ENCODE measurements at regions not wholly inside any gene's neighbourhood (a gene's known extent, or its start where the extent isn't known, plus 50 kb on each side); places are given as distances from the start of the nearest gene placed in this dataset.

- no peak for DNase-seq (ENCODE audit: low spot score)
Observed at GRCh38 chr1:60591583-60591982, 490.8 kb upstream of the NFIA start.

DNA sequence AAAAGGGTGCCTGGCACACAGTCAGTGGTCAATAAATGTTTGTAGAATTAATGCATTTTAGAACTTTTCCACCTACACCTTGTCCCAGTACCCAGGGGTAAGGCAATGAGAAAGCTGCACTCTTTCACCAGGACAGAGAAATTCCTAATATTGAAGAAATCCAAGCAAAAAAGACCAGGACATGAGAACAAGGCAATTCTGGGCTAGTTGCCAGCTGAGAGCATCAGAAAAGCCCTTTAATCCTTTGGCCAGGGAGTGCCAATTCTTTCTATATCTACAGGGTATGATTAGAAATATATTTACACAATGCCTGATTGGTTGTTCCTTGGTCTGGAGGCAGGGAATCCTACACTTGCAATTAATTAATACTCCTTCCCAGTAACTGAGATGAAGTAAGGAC, 492.4 kb upstream of the NFIA start:
- DNase-seq (ENCODE audit: low spot score) = no peak

GRCh38 chr1:60589046-60589748, 493.2 kb upstream of the NFIA start:
- no peak for DNase-seq (ENCODE audit: low spot score)

GRCh38 chr1:60584371-60584770, 498.0 kb upstream of the NFIA start:
- DNase-seq (ENCODE audit: low spot score) = no peak

DNA sequence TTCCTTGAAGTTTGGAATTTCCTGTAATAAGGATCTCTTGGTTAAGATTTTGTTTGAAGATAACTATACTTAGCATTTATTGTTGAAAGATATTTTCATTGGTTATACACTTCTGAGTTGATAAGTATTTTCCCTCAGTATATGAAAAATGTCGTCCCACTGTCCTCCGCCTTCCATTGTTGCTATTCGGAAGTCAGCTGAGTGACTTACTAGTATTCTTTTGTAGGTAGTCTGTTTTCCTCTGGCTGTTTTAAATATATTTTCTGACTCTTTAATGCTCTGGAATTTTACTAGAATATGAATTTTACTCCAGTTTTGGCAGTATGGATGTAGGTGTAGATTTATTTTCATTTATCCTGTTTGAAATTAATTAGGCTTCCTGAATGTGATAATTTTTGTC, 498.7 kb upstream of the NFIA start:
- DNase-seq (ENCODE audit: low spot score) = no peak

GRCh38 chr1:60581455-60582220, 500.7 kb upstream of the NFIA start:
- no peak for DNase-seq (ENCODE audit: low spot score)

GRCh38 chr1:60577029-60577428, 503.5 kb upstream of the C1orf87 start:
- no peak for DNase-seq (ENCODE audit: low spot score)

DNA sequence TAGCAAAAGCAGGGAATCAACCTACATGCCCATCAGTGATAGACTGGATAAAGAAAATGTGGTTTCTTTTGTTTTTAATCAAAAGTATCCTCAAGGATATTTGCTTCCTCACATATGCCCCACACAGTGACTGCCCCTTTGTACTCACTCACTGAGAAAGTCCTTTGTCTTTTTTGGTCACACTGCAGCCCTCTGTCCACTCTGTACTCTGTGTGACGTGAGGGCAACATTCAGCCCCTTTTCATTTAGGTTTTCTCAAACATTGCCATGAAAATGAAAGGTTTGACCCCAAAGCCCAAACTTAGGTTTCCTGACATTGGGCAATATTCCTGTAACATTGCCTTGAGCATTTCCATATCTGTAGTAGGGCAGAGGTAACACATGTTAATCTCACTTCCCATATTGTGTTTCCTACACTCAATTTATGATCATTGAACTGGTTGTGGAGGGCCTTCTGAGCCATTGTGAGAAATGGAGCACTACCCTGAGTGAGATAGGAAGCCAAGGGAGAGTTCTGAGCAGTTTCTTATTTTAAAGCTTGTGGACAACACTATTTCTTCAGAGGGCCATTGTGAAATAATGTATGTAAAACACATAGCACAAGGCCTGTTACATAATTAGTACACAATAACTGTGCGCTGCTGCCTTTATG, 501.9 kb upstream of the C1orf87 start:
- DNase-seq (ENCODE audit: low spot score) = no peak

- DNase-seq (ENCODE audit: low spot score) = peak; percentile 50
Observed at GRCh38 chr1:60573726-60574409, 500.3 kb upstream of the C1orf87 start.

- DNase-seq (ENCODE audit: low spot score) = peak; percentile 8
Observed at GRCh38 chr1:60573121-60573520, 499.6 kb upstream of the C1orf87 start.

- no peak for DNase-seq (ENCODE audit: low spot score)
Observed at GRCh38 chr1:60572378-60572777, 498.8 kb upstream of the C1orf87 start.

- no peak for DNase-seq (ENCODE audit: low spot score)
Observed at GRCh38 chr1:60571811-60572210, 498.2 kb upstream of the C1orf87 start.

DNA sequence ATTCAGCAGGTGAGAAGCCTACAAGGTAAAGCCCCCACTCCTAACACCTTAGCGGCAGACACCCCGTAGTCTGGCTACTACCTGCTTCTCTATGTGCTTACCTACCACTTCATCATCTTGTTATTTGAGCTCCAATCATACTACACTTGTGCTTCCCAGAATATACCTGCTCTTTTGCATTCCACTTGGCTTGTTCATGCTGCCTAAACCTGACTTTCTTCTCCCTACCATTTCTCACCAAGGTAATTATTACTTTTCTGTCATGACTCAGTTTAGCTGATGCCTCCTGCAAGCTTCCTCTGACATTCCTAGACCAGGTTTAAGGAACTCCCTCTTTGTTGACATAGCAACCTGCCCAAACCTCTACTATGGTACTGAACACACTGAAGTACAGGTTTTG, 495.6 kb upstream of the C1orf87 start:
- DNase-seq (ENCODE audit: low spot score) = no peak

GRCh38 chr1:60567256-60567655, 493.7 kb upstream of the C1orf87 start:
- DNase-seq (ENCODE audit: low spot score) = no peak

DNA sequence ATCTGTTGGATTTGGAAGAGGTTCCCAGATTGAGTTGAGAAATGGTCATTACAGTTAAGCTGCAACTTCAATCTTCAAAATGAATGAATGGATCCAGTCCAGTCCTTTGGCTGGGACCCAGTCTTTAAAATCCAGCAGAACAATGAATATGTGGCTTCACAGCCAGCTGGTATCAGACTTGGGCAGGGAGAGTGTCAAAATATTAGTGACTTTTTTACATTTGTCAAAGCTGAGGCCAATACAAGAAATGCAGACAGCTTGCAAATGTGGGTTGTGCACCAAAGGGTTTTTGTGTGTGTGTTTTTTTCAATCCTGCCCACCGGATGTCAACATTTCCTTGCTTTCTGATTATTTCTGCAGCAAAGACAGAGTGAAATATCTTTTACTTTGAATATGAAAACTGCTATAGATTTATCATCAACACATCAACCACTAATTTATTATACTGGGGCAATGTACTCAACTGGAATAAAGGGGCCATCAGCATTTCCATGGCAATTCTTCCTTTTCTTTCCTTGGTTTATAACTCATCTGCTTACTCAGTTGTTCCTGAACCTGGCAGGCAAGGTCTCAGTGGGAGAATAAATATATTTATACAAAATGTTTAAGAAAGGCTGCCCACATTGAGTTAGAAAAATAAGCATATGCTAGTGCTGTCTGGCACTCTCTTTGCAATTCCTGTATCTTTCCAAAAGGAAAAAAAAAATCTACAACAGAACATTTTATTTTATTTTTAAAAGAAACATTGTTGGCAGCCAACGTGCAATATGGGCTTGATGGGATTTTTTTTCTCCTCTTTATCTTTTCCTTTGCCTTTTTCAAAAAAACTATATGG, 491.6 kb upstream of the C1orf87 start:
- no peak for DNase-seq (ENCODE audit: low spot score)

GRCh38 chr1:60563777-60564535, 490.4 kb upstream of the C1orf87 start:
- DNase-seq (ENCODE audit: low spot score) = no peak

GRCh38 chr1:60562740-60563139, 489.2 kb upstream of the C1orf87 start:
- no peak for DNase-seq (ENCODE audit: low spot score)

- DNase-seq (ENCODE audit: low spot score) = no peak
Observed at GRCh38 chr1:60560701-60561100, 487.1 kb upstream of the C1orf87 start.

GRCh38 chr1:60558236-60558635, 484.7 kb upstream of the C1orf87 start:
- no peak for DNase-seq (ENCODE audit: low spot score)

DNA sequence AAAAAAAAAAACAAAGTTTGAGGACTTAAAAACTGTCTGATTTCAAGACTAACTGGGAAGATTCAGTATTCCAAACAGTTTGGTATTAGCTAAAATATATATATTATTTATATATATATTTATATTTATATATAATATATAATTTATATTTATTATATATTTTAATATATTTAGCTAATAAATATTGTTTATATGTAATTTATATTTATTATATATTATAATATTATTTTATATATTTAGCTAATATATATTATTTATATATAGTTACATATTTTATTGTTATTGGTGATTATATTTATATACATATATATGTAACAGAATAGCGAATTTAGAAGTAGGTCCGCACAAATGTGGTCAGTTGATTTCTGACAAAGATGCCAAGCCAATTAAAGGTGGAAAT, 480.2 kb upstream of the C1orf87 start:
- no peak for DNase-seq (ENCODE audit: low spot score)

- DNase-seq (ENCODE audit: low spot score) = no peak
Observed at GRCh38 chr1:60547821-60548220, 474.3 kb upstream of the C1orf87 start.

All from A172 (cell line).